B cell (primary cell): ENCODE measurements at regions not wholly inside any gene's neighbourhood (a gene's known extent, or its start where the extent isn't known, plus 50 kb on each side); places are given as distances from the start of the nearest gene placed in this dataset.

Experiments used
- ATAC-seq: fragments of 200-7000 bp; cut with Tn5 transposase; one replicate; pipeline ENCODE4 v1.10.0; 2021; ENCODE audit warnings: low read depth, mild to moderate bottlenecking, moderate number of reproducible peaks, moderate library complexity
- CTCF ChIA-PET: fragments of 350-600 bp; sonication (Branson Sonifier 250); formaldehyde crosslinking; loops from one replicate; lab custom pipeline; 2021; ENCODE audit warnings: antibody characterized with exemption, inconsistent platforms; lab: Charles Lee
- POLR2A ChIA-PET: fragments of 350-600 bp; sonication (Branson Sonifier 250); formaldehyde crosslinking; loops from one replicate; lab custom pipeline; 2021; ENCODE audit warnings: antibody characterized with exemption; lab: Charles Lee
- DNase-seq: peaks from one replicate; pipeline ENCODE4 v3.0.0; 2013
- H2AFZ ChIP-seq: 2 replicates; pipeline ENCODE4 v1.6.1; 2012; ENCODE audit warnings: mild to moderate bottlenecking, low read depth, low read length; ENCODE audit not compliant: insufficient read depth, poor library complexity, severe bottlenecking
- H3K27ac ChIP-seq, 2 donors: 1 replicate in 1 of 2; 2 replicates in 1 of 2; pipeline ENCODE4 v1.5.1; 2012 to 2013; ENCODE audit warnings: low read length in 2 of 2, mild to moderate bottlenecking in 2 of 2, moderate library complexity in 1 of 2
- H3K27me3 ChIP-seq, 4 experiments: fragments of 200-600 bp in 1 of 4; sonication (generic) in 1 of 4; replicated peaks in 1 of 4; 1 replicate in 2 of 4; 2 replicates in 2 of 4; pipeline versions ENCODE4 v1.6.1 to v1.7.0; 2013 to 2016; ENCODE audit warnings: low read length in 3 of 4, mild to moderate bottlenecking in 2 of 4, mixed read lengths in 1 of 4, moderate library complexity in 1 of 4; ENCODE audit not compliant: insufficient read depth in 4 of 4, control insufficient read depth in 3 of 4; ENCODE audit errors: control extremely low read depth in 1 of 4
- H3K36me3 ChIP-seq, 2 experiments: replicated peaks in 1 of 2; 1 replicate in 1 of 2; 2 replicates in 1 of 2; pipeline versions ENCODE4 v1.6.1 to v1.7.1; 2013; ENCODE audit warnings: low read length in 1 of 2; ENCODE audit not compliant: insufficient read depth in 2 of 2, control insufficient read depth in 1 of 2; ENCODE audit errors: control extremely low read depth in 1 of 2, extremely low read depth in 1 of 2
- H3K4me1 ChIP-seq, 2 donors: fragments of 200-600 bp in 1 of 2; sonication (generic) in 1 of 2; 1 replicate in 1 of 2; 2 replicates in 1 of 2; pipeline versions ENCODE4 v1.5.1 to v1.6.1; 2013 to 2017; ENCODE audit warnings: low read length in 2 of 2; ENCODE audit not compliant: control insufficient read depth in 2 of 2, insufficient read depth in 2 of 2
- H3K4me2 ChIP-seq: replicated peaks from 2 replicates; pipeline ENCODE3; 2012; ENCODE audit warnings: mild to moderate bottlenecking, low read depth, low read length; ENCODE audit not compliant: poor library complexity, severe bottlenecking
- H3K4me3 ChIP-seq, 5 experiments: fragments of 200-600 bp in 1 of 5; sonication (generic) in 1 of 5; 1 replicate in 3 of 5; 2 replicates in 2 of 5; pipeline versions ENCODE4 v1.5.1 to v1.7.0; 2011 to 2016; ENCODE audit warnings: low read length in 4 of 5, mild to moderate bottlenecking in 4 of 5, low read depth in 2 of 5, control low read depth in 1 of 5, moderate library complexity in 1 of 5; ENCODE audit not compliant: insufficient read depth in 1 of 5; ENCODE audit errors: control extremely low read depth in 1 of 5, extremely low read depth in 1 of 5
- H3K79me2 ChIP-seq: fragments of 200-600 bp; sonication (generic); one replicate; pipeline ENCODE4 v1.6.0; 2016; ENCODE audit warnings: low read length; ENCODE audit not compliant: control insufficient read depth, insufficient read depth
- H3K9ac ChIP-seq: fragments of 200-600 bp; sonication (generic); 2 replicates; pipeline ENCODE4 v1.6.1; 2017; ENCODE audit warnings: mild to moderate bottlenecking, low read length, moderate library complexity
- H3K9me3 ChIP-seq, 3 donors: one replicate each; pipeline versions ENCODE4 v1.6.1 to v1.7.1; 2013; ENCODE audit warnings: low read length in 2 of 3; ENCODE audit not compliant: control insufficient read depth in 2 of 3, insufficient read depth in 1 of 3; ENCODE audit errors: control extremely low read depth in 1 of 3
- H4K20me1 ChIP-seq: 2 replicates; pipeline ENCODE4 v1.6.0; 2012; ENCODE audit warnings: mild to moderate bottlenecking, low read length; ENCODE audit not compliant: insufficient read depth, control insufficient read depth, poor library complexity, severe bottlenecking
- H3K27ac Mint-ChIP-seq: one replicate; pipeline ENCODE4 v1.8.0; 2021; ENCODE audit warnings: mixed read lengths
- H3K27me3 Mint-ChIP-seq: one replicate; pipeline ENCODE4 v1.8.0; 2021; ENCODE audit warnings: mixed read lengths
- H3K4me1 Mint-ChIP-seq: one replicate; pipeline ENCODE4 v1.8.0; 2021; ENCODE audit warnings: mixed read lengths
- H3K4me3 Mint-ChIP-seq: one replicate; pipeline ENCODE4 v1.8.0; 2021; ENCODE audit warnings: mixed read lengths
- H3K9me3 Mint-ChIP-seq: one replicate; pipeline ENCODE4 v1.8.0; 2022; ENCODE audit warnings: mixed read lengths; ENCODE audit not compliant: insufficient read depth
- CTCF ChIP-seq: fragments of 200-600 bp; IDR thresholded peaks from one replicate; pipeline ENCODE4 v1.8.0; 2022; ENCODE audit warnings: antibody characterized with exemption, mild to moderate bottlenecking
- EZH2 ChIP-seq: IDR thresholded peaks from 2 replicates; pipeline ENCODE4 v1.6.1; 2012; ENCODE audit warnings: borderline replicate concordance, low read depth, mild to moderate bottlenecking, moderate library complexity, low read length; ENCODE audit not compliant: insufficient read depth, poor library complexity, severe bottlenecking
- WGBS: methylation state at CpG from one replicate; pipeline ENCODE4 v1.1.5; 2013; ENCODE audit warnings: missing lambda C conversion rate; ENCODE audit not compliant: insufficient coverage; 5-methylcytosine and 5-hydroxymethylcytosine counted together
- intact Hi-C: fragments of 100-400 bp; cut with micrococcal nuclease; formaldehyde crosslinking; loops from one replicate; pipeline ENCODE4 v1.10.0; 2022

GRCh38 chr1:221839782-221840395, 98.0 kb upstream of the DUSP10 start:
- Mint-ChIP-seq H3K27me3 (no peaks in the 10 kb centered on the region), H3K27ac (peak overlapping the region; percentile 75), H3K9me3 (no peaks in the 10 kb centered on the region), H3K4me1 (peaks cover 42% of the 10 kb centered on the region), H3K4me3 (peak overlapping the region; percentile 42)
- Histone ChIP-seq H4K20me1 (no peaks in the 10 kb centered on the region), H3K27me3 (peaks cover 0 to 6% (median 0%) of the 10 kb centered on the region in 4 experiments), H3K27ac (no peak overlapping the region), H3K4me3 (no peak overlapping the region), H3K4me2 (peak overlapping the region; percentile 30), H3K36me3 (no peaks in the 10 kb centered on the region), H3K9ac (no peak overlapping the region), H3K4me1 (peaks cover 30 to 34% of the 10 kb centered on the region in 2 donors), H2AFZ (no peak overlapping the region), H3K79me2 (no peaks in the 10 kb centered on the region), H3K9me3 (no peaks in the 10 kb centered on the region)
- CTCF ChIA-PET: interaction anchor here (0.6 to 2.4 kb wide), 9 partner anchors 13 to 130 kb away, joined by 3 to 10 read pairs (median 4); partner anchors contain the start of gene DUSP10
- peak; percentile 79 for ATAC-seq
- POLR2A ChIA-PET: interaction anchor here (0.5 to 3.1 kb wide), 5 partner anchors 11 to 97 kb away, joined by 3 to 21 read pairs (median 3); partner anchors contain the start of gene DUSP10
- no peak for TF ChIP-seq EZH2
- TF ChIP-seq CTCF: no peak
- intact Hi-C loops: loop anchor here (1.0 to 5.0 kb wide), 6 partner anchors 17 to 98 kb away; partner anchors contain the start of gene DUSP10
- peak; percentile 46 for DNase-seq
- WGBS: 43% methylated on average over 7 of the region's 7 CpGs

DNA sequence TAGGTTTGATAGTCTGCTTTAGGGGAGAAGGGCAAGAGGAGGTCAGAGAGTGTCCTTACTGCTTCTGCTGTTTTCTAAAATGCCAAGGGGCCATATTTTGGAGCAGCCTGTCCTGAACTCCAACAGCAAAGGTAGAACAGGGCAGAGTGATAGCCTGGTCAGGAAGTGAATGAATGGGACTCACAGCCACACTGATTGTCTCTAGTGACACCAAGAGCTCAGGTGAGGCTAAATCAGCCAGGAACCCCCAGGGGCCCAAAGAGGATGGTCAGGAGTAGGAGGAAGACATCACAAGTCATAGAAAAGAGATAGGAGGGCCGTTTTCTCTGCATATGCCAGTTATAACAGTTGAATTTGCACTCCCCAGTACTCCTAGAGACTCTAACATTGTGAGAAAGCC, 97.4 kb upstream of the DUSP10 start:
- Mint-ChIP-seq H3K27me3 (no peaks in the 10 kb centered on the region), H3K27ac (peak overlapping the region; percentile 75), H3K4me3 (peak overlapping the region; percentile 42), H3K9me3 (no peaks in the 10 kb centered on the region), H3K4me1 (peaks cover 42% of the 10 kb centered on the region)
- H2AFZ ChIP-seq: no peak overlapping the region
- no CpG with 5 or more reads among the region's 1 CpG for whole genome bisulfite sequencing
- peak; percentile 5 for ATAC-seq
- H3K4me3 ChIP-seq: no peak overlapping the region
- H3K27me3 ChIP-seq: peaks cover 0 to 6% (median 0%) of the 10 kb centered on the region in 4 experiments
- no peaks in the 10 kb centered on the region for H3K79me2 ChIP-seq
- no peaks in the 10 kb centered on the region for H3K9me3 ChIP-seq
- no peaks in the 10 kb centered on the region for H4K20me1 ChIP-seq
- H3K36me3 ChIP-seq: no peaks in the 10 kb centered on the region
- peaks cover 30 to 34% of the 10 kb centered on the region in 2 donors for H3K4me1 ChIP-seq
- ChIA-PET CTCF (interaction anchor here (0.6 to 2.4 kb wide), 7 partner anchors 13 to 129 kb away, joined by 3 to 10 read pairs (median 4); partner anchors contain the start of gene DUSP10), POLR2A (interaction anchor here (0.6 to 3.1 kb wide), 4 partner anchors 11 to 96 kb away, joined by 3 to 21 read pairs (median 3); partner anchors contain the start of gene DUSP10)
- no peak overlapping the region for H3K27ac ChIP-seq
- H3K9ac ChIP-seq: no peak overlapping the region
- intact Hi-C loops: loop anchor here (5.0 kb wide), 1 partner anchor 98 kb away; no protein-coding TSS in a partner anchor
- no peak for TF ChIP-seq CTCF
- TF ChIP-seq EZH2: no peak
- DNase-seq: peak; percentile 23
- no peak overlapping the region for H3K4me2 ChIP-seq
